Stimulated activated CD4-positive, alpha-beta T cell treated with anti-CD3 and anti-CD28 coated beads, Interleukin-15, amount 100 ng/mL, for 48 hours (primary cell): ENCODE measurements at regions not wholly inside any gene's neighbourhood (a gene's known extent, or its start where the extent isn't known, plus 50 kb on each side); places are given as distances from the start of the nearest gene placed in this dataset.
"Not testable (repeated sequence)": the region's sequence is repeated elsewhere in the genome, so short reads cannot be mapped to it uniquely, and the experiment has no call there.

ENCODE experiments used
- DNase-seq, 2 donors: peaks; one replicate each; pipeline ENCODE4 v3.0.0-alpha.2; 2020; ENCODE audit warnings: low read depth in 2 of 2

- no peak for DNase-seq
Measured at GRCh38 chr12:20126601-20127000, 241.7 kb upstream of the PDE3A start.

DNA sequence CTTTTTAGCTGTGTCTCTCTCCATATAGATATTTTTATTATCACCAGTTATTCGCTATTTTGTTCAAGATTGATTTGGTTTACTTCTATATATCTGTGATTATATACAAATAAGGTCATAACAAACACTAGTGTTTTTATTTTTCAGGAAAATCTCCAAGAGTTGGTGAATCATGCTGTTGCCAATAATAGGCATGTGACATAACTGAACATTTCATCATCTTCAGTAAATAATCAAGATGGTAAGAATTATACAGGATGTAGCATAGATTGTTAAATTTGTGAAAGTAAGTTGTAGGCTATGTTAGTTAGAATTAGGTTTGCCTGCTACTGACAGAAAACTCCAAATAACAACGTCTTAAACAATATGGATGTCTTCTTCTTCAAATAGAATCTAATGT is 240.9 kb upstream of the PDE3A start:
- no peak for DNase-seq

GRCh38 chr12:20128928-20129327 is 239.4 kb upstream of the PDE3A start:
- DNase-seq, result no peak

DNA sequence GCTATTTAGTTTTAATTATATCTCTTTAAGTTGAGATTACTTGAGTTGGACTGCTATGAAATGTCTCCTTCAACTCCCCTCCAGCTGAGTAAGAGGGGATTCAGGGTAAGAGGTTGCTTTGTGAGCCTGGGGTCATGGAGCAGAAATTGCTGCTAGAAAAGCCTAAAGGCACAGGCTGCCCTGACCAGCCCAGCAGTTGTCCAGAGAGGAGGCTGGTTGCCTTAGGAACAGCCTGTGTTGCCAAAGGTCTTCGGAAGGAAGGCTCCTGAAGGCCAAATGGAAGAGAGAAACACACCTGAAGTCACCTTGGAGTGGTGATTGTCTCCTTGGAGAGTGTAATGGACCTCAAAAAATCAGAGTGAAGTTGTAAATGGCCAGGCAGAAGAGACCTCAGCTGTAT is 235.5 kb upstream of the PDE3A start:
- DNase-seq, result no peak

DNA sequence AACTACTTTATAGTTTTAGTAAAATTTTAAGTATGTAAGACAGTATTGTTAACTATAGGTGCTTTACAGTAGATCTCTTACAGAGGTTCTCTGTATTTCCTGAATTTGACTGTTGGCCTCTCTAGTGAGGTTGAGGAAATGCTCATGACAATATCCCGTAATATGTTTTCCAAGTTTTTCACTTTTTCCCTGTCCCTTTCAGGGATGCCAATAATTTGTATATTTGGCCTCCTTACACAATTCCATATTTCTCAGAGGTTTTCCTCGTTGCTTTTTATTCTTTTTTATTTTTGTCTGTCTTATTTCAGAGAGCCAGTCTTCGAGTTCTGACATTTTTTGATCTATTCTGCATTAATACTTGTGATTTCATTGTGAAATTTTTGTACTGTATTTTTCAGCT is 233.7 kb upstream of the PDE3A start:
- DNase-seq, result no peak

GRCh38 chr12:20140751-20141150 is 227.6 kb upstream of the PDE3A start:
- DNase-seq, result no peak

DNA sequence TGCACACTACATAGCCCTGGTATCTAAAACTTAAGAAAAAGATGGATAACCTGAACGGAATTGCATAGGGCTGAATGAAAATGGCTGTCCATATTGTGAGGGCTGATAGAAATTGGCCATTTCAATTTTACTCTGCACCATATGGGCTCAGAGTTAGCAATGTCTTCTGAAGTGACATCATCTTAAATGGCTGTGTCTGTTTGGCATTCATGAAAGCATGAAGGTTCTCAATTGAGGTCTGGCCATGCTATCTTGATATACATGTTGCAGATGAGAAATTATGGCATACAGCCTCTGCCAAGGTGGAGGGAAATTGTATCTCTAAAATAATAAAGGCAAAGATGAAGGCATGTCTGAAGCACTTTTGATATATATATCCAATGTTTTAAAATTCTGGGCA is 226.0 kb upstream of the PDE3A start:
- DNase-seq, result no peak

DNA sequence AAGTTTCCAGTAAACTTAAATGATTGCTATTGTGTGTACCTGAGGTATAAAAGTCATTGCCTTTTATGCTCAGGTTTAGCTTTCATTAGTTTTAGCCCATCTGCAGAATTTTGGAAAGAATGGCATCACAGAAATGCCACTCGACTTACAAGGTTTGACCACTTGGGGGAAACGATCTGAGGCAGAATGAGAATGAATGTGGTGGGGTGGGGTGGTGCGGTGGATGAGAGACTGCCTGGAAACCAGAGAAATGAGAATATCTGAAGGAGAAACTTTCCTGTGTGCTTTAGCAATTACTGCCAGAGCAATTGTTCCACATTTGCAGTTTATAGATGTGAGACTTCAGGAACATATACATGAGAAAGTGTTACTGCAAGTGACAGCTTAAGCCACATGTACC is 225.4 kb upstream of the PDE3A start:
- DNase-seq, result no peak

- DNase-seq, result no peak
Measured at GRCh38 chr12:20144341-20144740, 224.0 kb upstream of the PDE3A start.

- DNase-seq, result no peak
Measured at GRCh38 chr12:20148241-20148640, 220.1 kb upstream of the PDE3A start.

GRCh38 chr12:20150835-20151422 is 217.4 kb upstream of the PDE3A start:
- DNase-seq, result no peak

GRCh38 chr12:20154052-20154451 is 214.3 kb upstream of the PDE3A start:
- no peak for DNase-seq

- no peak for DNase-seq
Measured at GRCh38 chr12:20155374-20155773, 213.0 kb upstream of the PDE3A start.

DNA sequence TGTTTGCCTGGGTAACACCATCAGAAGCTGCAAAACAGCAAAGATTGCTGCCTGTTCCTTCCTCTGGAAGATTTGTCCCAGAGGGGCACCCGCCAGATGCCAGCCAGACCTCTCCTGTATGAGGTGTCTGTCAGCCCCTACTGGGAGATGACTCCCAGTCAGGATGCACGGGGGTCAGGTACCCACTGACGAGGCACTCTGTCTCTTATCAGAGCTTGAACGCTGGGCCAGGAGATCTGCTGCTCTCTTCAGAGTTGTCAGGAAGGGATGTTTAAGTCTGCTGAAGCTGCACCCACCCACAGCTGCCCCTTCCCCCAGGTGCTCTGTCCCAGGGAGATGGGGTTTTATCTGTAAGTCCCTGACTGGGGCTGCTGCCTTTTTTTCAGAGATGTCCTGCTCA is 207.4 kb upstream of the PDE3A start:
- not testable (repeated sequence) for DNase-seq

DNA sequence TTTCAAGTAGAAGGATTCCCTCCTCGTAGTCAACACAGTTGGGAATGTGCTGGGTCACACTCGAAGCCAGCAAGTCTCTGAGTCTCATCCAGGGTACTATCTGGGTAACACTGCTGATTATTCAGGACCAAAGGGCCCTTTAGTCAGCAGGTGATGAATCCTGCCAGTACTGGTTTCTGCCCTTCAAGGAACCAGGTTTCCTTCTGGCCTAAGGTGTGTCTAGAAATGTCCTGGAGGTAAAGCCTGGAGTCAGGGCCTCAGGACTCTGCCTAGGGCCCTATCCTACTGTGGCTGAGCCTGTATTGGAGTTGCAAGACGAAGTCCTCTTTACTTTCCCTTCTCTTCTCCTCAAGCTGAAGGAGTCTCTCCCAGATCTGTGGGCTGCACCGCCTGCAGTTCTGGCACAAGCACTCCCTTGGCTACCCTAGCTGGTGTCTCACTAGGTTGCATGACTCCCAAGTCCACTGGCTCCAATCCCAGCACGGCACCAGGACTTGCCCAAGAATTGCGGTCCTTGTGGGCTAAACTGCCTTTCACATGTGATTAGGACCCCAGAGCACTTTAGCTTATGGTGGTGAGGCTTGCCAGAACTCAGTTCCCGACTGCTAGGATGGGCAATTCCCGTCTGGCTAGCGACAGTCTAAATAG is 193.7 kb upstream of the PDE3A start:
- no peak for DNase-seq

- DNase-seq, result no peak
Measured at GRCh38 chr12:20175704-20176388, 192.5 kb upstream of the PDE3A start.

GRCh38 chr12:20181416-20182180 is 186.7 kb upstream of the PDE3A start:
- DNase-seq, result no peak

DNA sequence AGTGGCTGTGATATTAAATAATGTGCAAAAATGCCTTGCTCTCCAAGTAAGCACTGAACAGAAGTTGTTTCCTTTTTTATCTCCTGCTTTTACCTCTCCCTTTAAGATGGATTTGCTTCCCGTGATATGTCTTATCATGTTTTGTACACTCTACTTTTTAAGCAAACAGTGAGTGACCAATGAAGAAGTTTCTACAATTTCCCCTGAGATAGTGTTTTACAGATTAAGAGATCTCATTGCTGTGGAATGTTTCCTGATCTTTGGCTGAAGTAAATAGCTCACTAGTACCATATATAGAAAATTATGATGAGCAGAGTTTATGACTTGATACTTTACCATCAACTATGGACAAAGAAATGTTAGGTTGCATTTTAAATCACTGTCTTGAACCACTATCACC is 184.8 kb upstream of the PDE3A start:
- DNase-seq, result no peak

- DNase-seq, result no peak
Measured at GRCh38 chr12:20184514-20184913, 183.8 kb upstream of the PDE3A start.

DNA sequence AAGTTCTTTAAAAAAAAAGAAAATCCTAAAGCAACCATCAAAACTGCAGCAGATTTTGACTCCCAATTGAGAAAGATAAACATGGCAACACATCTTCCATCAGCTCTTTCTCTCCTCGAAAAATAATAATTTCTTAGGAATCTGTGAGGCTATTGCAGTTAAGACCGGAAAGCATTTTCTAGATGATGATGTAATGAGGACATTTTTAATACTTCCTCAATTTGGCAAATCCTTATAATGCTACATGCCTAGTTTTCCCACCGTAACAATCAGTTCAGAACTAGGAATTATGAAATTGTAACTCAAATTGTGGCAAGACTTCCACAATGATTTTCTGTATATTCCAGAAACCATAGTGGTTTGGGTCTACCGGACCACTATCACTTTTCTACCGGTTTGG is 180.9 kb upstream of the PDE3A start:
- DNase-seq, result no peak

- DNase-seq, result no peak
Measured at GRCh38 chr12:20188930-20189653, 179.2 kb upstream of the PDE3A start.

GRCh38 chr12:20189767-20190166 is 178.6 kb upstream of the PDE3A start:
- DNase-seq, result no peak
